Sciatic nerve (tissue), 2 donors: ENCODE measurements at regions not wholly inside any gene's neighbourhood (a gene's known extent, or its start where the extent isn't known, plus 50 kb on each side); places are given as distances from the start of the nearest gene placed in this dataset.

Experiments used
- ATAC-seq: fragments of 200-7000 bp; cut with Tn5 transposase; one replicate; pipeline ENCODE4 v1.9.1; 2020; ENCODE audit warnings: mild to moderate bottlenecking, moderate library complexity
- DNase-seq: peaks from one replicate; pipeline ENCODE4 v3.0.0-alpha.2; 2020; ENCODE audit warnings: low spot score
- intact Hi-C: fragments of 100-400 bp; cut with DNase I; formaldehyde crosslinking; loops from one replicate; pipeline ENCODE4 v1.14.2; 2022
- donor health status: DM: no; HTN: no; CAD: no.
- donor health status: DM: no; HTN: no; CAD: no.

DNA sequence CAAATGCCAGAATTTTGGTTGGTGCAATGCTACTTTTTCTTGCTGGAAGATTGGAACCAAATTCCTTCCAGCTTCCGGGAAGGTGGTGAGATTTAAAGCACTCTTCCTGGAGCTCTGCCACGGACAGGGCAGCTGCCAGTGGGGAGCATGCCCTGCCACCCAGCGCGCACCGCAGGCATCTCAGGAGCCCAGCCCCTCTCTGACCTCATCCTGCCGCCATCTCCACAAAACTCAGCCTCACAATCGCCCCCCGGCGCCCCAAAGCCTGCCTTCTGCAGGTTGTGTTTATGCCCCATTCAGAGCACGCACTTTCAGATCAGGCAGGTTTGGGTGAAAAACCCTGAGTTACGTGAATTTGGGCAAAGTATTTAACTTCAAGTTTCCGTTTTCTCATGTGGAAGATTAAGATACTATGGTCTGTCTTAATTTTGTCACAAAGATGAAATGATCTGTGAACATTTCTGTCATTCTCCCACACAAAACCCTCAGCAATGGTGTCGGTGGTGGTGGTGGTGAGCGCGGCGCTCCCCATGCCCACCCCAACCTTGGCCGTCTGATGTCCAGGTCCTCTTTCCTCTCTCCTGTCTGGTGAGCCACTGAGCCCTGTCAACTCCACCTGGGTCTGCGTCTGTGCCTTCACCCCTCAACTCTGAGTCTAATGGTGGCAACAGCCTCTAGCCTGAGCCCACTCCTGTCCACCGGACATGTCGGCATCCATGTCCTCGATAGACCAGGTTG lies 282.8 kb upstream of the SALL3 start:
- no peak for ATAC-seq
- intact Hi-C loops = no loop called here
- peak; percentile 27 for DNase-seq

DNA sequence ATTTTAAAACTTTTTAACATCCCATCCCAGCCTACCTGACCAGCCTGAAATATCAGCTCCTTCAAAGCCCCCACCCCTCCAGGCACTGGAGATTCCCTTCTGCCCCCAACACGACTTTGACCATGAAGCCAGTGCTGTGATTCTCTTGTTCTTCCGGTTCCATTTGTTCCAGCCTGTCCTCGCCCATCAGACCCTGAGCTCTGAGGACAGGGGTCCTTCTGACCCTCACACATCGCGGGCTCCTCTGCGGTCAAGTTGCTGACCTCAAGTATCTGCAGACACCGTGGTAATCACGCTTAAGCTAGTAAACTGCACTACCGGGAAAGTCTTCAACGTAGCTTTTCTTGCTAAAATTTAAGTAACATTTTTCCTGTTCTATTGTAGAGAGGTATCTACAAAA lies 282.2 kb upstream of the SALL3 start:
- DNase-seq = peak; percentile 14
- intact Hi-C loops = no loop called here
- no peak for ATAC-seq

DNA sequence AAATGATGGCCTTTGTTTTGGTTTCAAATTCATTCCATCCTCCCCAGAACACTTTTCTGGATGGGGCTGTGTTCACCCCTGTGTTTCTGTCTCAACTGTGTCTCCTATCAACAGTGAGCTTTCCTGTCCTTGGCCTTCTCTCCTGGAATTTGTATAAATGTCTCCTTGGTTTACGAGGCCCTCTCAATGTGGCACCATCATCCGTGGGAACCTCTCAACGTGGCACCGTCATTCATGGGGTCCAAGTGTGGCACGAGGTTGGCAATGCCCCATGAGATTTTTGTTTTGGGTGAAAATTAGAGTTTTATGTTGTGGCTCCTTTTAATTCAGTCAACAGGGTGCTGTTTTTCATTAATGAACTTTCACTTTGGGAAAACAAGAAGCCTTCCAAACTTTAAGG lies 280.7 kb upstream of the SALL3 start:
- DNase-seq = peak; percentile 19
- no peak for ATAC-seq
- intact Hi-C loops = no loop called here

DNA sequence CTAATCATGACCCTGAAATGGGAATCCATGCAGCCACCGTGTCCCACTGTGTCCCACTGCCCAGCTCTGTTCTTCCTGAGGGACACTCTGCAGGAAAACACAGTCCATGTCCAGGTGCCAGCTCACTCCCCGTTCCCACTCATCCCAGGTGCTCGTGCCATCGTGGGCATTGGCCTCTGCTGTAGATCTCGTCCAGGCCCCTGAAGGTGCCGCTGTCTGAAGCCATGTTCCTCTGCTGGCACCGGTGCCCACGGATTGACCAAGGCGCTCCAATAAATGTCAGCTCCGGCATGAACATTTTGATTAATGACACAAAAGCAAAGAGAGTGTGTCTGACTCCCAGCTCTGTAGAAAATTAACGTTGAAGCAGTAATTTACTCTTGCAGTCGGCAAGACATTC lies 280.1 kb upstream of the SALL3 start:
- no peak for ATAC-seq
- intact Hi-C loops = no loop called here
- DNase-seq = peak; percentile 27

DNA sequence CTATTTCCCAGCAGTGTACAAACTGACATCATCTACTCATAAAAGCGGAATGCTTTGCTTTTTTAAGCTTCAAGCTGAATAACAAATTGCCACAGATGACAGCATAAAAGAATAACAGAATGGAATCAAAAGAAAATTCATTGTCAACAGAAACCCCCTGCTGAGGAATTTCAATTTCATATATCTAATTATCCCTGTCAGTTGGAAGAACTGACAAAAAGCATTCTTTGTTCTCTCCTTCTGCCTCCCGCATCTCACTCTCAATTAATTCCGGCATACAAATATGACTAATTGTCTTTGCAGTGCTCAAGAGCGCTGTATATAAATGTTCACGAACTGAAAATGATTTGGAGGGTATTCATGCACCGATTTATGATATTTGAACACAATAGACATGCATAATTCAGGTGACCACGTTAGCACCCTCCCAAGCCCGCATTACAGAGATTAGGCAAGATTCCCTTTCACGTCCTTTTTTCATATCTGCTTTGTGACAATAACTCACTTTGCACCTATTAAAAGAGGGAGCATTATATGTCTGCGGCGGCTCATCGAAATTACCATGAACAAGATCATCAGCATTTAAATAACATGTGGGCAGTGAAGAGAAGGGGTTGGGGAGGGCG lies 277.7 kb upstream of the SALL3 start:
- intact Hi-C loops = no loop called here
- no peak for ATAC-seq
- peak; percentile 10 for DNase-seq

DNA sequence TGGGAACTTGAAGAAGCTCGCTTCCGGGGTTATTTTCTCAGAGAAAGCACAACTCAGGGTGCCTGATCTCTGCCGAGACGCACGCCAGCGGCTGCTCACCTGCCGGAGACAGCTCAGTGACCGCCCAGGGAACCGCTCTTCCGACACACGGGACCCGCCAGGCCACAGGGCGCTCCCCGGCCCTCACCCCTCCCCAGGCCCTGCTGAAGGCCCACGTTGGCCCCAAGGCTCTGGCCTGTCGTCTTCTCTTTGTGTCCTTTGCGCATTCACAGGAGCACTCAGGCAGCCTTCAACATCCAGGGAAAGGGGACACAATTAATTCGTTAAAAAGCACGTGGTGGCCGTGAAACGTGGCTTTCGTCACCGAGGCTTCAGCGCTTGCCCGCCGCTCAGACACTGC lies 276.3 kb upstream of the SALL3 start:
- intact Hi-C loops = no loop called here
- DNase-seq (peak; percentile 39), ATAC-seq (no peak)

DNA sequence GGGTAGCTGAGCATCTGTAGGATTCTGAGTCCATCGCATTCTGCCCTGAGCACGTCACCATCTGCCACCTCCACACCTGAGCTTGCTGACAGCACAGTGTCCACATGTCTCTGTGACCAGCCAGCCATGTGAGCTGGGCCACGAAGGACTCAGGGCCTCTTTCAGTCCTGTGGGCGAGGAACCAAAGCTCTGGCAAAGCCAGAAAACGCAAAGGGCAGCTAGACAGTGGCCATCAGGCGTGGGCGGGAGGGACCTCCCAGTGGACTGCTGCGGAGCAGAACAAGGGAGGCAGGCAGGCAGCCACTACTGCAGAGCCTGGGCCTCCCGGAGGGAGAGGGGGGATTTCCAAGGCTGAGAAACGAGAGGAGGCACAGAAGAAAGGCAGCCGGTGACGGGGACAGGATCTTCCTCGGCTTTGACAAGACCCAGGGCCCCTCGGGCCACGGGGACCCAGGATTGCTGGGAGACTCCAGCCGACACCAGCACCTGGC lies 274.6 kb upstream of the SALL3 start:
- intact Hi-C loops = no loop called here
- DNase-seq (peak; percentile 48), ATAC-seq (no peak)

DNA sequence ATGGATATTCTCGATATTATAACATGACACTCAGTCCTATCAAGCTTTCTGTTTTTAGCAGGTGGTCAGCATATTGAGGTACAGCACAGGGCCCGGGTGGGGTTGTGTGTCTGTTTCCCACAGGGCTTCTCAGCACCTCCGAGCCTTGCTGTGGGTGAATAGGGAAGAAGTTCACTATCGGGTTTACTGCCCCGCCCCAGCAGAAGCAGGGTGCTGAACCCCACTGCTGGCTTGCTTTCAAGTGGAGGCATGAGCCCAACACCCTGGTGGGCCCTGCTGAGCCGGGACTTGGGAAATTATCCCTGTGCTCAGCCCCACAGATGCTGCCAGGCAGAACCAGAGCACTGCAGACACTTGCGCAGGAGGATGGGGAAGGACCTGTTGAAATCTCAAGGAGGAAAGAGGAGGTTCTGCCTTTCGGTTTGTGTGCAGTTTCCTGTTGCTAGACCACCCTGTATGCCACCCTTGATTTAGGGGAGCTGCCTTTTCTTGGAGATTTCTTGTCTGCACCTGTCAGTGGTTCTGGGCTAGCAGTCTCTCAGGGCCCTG lies 270.3 kb upstream of the SALL3 start:
- intact Hi-C loops = no loop called here
- peak; percentile 37 for DNase-seq
- no peak for ATAC-seq

DNA sequence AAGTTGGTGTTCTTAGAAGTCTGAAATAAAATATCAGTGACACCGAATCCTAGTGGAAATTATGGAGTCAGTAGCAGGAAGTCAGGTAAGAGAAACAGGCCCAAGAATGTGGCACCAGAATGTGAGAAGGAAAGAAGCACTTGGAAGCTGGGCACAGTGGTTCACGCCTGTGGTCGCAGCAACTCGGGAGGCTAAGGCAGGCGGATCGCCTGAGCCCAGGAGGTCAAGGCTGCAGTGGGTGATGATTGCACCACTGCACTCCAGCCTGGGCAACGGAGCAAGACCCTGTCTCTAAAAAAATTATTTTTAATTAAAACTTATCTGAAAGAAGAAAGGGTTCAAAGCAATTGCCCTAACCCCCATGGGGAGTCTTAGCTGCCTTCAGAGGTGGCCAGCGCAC lies 268.3 kb upstream of the SALL3 start:
- DNase-seq = peak; percentile 23
- intact Hi-C loops = no loop called here
- ATAC-seq = no peak

DNA sequence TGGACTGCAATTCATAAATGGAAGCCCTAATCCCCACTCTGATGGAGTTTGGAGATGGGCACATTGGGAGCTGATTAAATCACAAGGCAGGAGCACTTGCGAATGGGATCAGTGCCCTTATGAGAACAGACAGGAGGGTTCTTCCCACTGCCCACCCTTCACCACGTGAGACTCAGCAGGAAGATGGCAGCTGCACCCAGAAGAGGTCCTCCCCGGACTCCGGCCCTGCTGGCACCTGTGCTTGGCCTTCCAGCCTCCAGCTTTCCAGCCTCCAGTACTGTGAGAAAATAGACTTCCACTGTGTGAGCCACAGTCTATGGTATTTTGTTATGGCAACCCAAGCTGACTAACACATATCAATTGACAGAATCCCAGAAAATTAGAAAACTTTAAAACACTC lies 267.6 kb upstream of the SALL3 start:
- no peak for ATAC-seq
- intact Hi-C loops = no loop called here
- DNase-seq = peak; percentile 23

DNA sequence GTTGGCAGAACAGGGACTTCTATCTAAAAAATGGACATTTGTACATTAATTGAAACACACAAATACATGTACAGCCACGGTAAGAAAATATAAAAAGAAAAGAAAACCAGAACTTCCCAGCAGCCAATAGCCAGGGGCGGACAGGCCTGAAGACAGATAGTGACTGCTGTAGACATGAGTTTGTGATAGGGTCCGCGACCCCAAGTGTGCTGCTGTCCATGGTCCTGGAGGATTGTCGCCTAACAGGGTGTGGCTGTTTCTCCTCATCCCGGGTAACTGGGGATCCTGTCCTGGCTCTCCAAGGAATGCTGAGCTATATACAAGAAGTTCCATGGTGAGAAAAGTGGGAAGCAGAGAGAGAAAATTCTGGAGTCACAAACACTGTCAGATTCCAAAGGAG lies 266.5 kb upstream of the SALL3 start:
- DNase-seq (peak; percentile 22), ATAC-seq (no peak)
- intact Hi-C loops = no loop called here

DNA sequence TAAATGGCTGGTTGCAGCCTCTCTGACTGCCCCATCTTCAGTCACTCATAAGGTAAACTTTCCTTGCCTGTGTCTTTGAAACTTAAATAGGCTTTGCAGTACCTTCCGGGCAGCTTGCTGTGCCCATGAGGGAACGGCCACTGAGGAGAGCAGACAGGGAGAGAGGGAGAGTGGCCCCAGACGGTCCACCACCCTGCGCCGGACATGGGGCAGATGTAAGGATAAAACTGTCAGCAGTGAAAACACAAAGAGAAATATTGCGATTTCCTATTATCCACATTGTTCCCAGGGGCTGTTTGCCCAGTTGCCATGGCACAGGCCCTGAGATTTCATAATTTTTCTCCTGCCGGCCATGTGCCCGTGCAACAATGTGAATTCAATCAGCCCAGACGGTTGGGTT lies 265.9 kb upstream of the SALL3 start:
- DNase-seq (peak; percentile 25), ATAC-seq (no peak)
- intact Hi-C loops = no loop called here

DNA sequence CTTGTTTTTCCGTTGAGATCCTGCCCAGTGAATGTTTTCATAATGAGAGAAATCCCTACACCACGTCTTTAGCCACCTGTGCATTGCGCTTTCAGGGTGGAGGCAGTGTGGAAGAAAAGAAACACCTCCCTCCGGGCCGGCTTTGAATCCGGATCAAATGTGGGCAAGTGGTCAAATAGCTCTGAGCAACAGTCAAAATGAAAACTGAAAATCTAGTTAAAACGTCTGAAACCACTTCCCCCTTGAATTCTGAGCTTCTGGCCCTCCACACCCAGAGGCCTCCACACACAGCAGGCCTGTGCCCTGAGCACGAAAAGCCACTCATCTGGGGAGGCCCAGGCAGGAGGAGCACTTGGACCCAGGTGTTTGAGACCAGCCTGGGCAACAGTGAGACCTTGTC lies 263.6 kb upstream of the SALL3 start:
- intact Hi-C loops = no loop called here
- DNase-seq (peak; percentile 33), ATAC-seq (no peak)

DNA sequence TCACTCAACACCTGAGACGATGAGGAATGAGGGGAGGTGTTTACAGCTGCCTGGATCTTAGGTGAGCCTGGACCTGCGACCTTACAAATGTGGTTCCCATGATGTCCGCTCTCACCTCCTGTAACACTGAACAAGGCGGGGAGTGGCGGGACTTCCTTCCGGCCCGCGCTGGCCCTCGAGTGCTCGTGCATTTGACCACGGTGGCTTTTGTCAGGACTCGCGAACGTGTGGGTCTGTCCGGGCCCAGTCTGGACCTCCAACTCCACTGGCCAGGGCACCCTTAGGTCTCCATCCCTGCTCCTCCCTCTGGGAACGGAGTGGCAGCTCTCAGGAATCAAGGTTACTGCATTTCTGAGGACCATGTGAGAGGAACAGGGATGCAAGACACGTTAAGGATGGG lies 263.0 kb upstream of the SALL3 start:
- intact Hi-C loops = no loop called here
- peak; percentile 41 for DNase-seq
- ATAC-seq = no peak

DNA sequence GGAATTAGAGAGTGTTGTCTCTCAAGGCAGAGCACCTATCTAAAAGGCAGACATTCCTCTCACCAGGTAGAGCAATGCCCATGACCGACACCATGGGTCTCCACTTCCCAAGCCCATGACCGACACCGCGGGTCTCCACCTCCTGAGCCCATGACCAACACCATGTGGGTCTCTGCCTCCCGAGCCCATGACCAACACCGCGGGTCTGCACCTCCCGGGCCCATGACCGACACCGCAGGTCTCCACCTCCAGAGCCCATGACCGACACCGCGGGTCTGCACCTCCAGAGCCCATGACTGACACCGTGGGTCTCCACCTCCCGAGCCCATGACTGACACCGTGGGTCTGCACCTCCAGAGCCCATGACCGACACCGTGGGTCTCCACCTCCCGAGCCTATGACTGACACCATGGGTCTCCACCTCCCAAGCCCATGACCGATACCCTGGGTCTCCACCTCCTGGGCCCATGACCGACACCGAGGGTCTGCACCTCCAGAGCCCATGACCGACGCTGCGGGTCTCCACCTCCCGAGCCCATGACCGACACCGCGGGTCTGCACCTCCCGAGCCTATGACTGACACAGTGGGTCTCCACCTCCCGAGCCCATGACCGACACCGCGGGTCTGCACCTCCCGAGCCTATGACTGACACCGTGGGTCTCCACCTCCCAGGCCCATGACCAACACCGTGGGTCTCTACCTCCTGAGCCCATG lies 262.4 kb upstream of the SALL3 start:
- intact Hi-C loops = no loop called here
- DNase-seq = peak; percentile 19
- ATAC-seq = no peak

DNA sequence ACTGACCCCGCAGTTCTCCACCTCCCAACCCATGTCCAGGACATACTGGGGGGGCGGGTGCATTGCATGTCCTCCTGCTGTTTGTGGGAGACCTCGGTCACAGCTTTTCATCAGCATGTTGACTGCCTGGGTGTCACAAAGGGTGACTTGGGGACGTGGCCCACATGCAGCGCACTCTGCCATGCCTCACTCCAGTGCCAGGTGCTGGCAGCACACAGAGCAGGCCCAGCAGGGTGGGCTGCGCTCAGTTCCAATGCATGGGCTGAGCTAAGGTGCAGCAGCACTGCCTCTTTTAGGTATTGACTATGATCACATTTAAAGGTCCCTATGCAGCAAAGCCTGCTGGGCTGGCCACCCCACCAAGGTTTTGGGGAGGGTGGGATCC lies 261.9 kb upstream of the SALL3 start:
- no peak for DNase-seq
- intact Hi-C loops = no loop called here
- ATAC-seq = no peak

DNA sequence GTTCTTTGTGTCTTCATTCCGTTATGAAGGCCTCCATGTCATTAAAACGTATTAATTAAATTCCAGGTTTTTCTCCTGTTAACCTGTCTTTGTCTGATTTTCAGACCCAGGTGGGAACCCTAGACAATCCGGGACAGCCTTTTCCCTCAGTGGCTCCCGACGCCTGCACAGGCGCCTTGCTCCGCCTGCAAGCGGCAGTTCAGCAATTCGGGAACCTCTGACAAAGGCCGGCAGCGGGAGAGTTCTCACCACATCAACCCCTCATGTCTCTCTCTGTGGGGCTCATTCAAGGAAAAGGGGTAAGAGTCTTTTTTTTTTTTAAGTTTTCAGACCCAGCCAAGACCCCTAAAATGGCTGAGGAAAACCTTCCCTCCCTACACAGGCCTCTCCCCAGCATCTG lies 259.8 kb upstream of the SALL3 start:
- DNase-seq = peak; percentile 25
- intact Hi-C loops = no loop called here

DNA sequence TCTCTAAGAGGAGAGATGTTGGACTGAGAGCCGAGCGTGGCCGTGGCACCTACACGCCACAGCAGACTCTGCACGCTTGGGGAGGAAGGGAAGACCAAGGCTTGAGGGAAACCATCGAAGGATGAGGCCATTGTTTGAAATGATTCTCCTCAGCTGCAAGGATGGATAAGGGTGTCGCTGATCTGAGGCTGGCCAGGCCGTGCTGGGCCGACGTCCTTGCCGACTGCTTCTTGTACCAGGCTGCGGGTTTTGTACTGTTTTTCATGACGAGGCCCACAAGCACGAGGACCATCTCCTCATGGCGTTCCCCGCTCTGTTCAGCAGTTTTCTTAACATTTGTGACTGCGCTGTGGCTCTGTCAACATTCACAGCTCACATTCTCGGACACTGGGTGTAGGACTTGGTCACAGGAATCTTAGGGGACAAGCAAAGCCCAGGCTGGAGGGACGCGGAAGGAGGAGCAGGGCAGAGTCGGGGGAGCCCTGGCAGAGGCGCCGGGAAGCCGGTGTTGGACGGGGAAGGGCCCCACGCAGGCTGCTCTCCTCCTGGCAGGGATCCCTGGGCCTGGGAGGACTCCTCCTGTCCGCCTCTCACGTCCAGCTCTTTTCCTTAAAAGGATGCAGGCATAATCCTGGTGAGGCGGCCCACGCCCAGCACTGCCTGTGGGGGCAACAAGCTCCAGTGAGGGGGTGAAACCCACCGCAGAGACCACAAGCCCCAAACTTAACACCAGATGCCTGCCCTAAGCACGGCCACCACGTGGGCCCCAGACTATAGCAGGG lies 259.0 kb upstream of the SALL3 start:
- intact Hi-C loops = no loop called here
- ATAC-seq (no peak), DNase-seq (peak; percentile 44)

More for the DNA sequence above, 259.8 kb upstream of the SALL3 start:
- no peak for ATAC-seq

DNA sequence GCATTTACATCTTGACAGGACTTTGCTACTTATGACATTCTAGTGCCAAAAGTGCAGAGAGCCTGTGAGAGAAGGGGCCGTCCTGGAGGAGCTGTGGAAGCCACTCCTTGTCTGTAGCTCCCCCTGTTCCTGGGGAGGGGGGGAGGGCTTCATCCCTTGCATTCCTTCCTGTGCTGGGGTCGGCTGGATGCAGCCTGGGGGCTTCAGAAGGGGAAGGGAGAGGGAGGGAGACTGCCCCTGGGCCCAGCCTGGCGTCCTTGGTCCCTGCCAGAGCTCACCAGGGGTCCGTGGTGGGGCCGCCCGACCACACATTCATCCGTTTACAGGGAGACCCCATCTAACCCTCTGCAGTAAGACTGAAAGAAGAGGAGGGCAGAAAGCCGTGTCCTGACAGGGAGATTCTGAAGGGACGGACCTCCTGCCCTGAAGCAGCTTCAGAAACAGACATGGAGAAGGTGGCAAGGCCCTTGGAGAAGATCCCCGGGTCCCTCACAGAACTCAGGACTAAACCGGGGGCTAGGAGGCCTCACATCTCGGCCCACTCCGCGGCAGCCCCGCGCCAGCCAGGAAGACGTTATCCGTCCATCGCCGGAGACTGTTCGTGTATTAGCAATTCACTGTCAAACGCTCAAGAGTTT lies 258.3 kb upstream of the SALL3 start:
- intact Hi-C loops = no loop called here
- ATAC-seq (no peak), DNase-seq (peak; percentile 33)
